HEK293 (cell line): ENCODE measurements at regions not wholly inside any gene's neighbourhood (a gene's known extent, or its start where the extent isn't known, plus 50 kb on each side); places are given as distances from the start of the nearest gene placed in this dataset.
"Not testable (repeated sequence)": the region's sequence is repeated elsewhere in the genome, so short reads cannot be mapped to it uniquely, and the experiment has no call there.

Source experiments
- CTCF ChIA-PET: fragments of 350-600 bp; formaldehyde crosslinking; extraction: SDS; loops from one replicate; lab custom pipeline; 2021; ENCODE audit warnings: antibody characterized with exemption; lab: Yijun Ruan, JAX
- POLR2A ChIA-PET: fragments of 300-600 bp; formaldehyde crosslinking; extraction: SDS; loops from one replicate; lab custom pipeline; 2020; ENCODE audit warnings: antibody characterized with exemption, inconsistent platforms; lab: Yijun Ruan, JAX
- H3K27ac ChIP-seq: fragments of 200-500 bp; sonication (Bioruptor generic); 2 replicates; pipeline ENCODE4 v1.5.1; 2014; ENCODE audit warnings: low read depth, low read length, control low read depth, inconsistent platforms; ENCODE audit errors: extremely low read depth
- H3K36me3 ChIP-seq, 2 experiments: fragments of 200-500 bp in 1 of 2; sonication (Bioruptor generic) in 1 of 2; 1 replicate in 1 of 2; 2 replicates in 1 of 2; pipeline ENCODE4 v1.5.1; 2014 to 2017; ENCODE audit warnings: inconsistent platforms in 2 of 2, low read length in 2 of 2; ENCODE audit not compliant: control insufficient read depth in 2 of 2, insufficient read depth in 1 of 2
- H3K4me1 ChIP-seq: fragments of 200-500 bp; sonication (Bioruptor generic); 2 replicates; pipeline ENCODE4 v1.5.1; 2014; ENCODE audit warnings: mild to moderate bottlenecking, low read length, inconsistent platforms; ENCODE audit not compliant: control insufficient read depth, insufficient read depth
- H3K4me3 ChIP-seq: 2 replicates; pipeline ENCODE4 v1.5.1; 2011; ENCODE audit warnings: low read depth, mild to moderate bottlenecking, control low read depth, low read length, moderate library complexity
- H3K9me3 ChIP-seq: fragments of 200-500 bp; sonication (Bioruptor generic); 2 replicates; pipeline ENCODE4 v1.5.1; 2014; ENCODE audit warnings: low read depth, low read length, inconsistent platforms; ENCODE audit not compliant: control insufficient read depth, insufficient read depth
- ELK4 ChIP-seq: IDR thresholded peaks from 2 replicates; pipeline ENCODE4 v1.6.1; 2011; ENCODE audit warnings: mild to moderate bottlenecking, low read depth, low read length, borderline replicate concordance
- GLIS1 ChIP-seq: fragments of 450-650 bp; formaldehyde crosslinking; IDR thresholded peaks from 2 replicates; pipeline ENCODE4 v1.5.1; 2016; ENCODE audit warnings: missing biosample characterization, missing genetic modification characterization
- OSR2 ChIP-seq: fragments of 450-650 bp; formaldehyde crosslinking; IDR thresholded peaks from 2 replicates; pipeline ENCODE4 v1.5.1; 2016; ENCODE audit warnings: missing biosample characterization, missing genetic modification characterization
- RBAK ChIP-seq: fragments of 450-650 bp; formaldehyde crosslinking; IDR thresholded peaks from 2 replicates; pipeline ENCODE4 v1.5.1; 2016; ENCODE audit warnings: missing biosample characterization, missing genetic modification characterization
- SALL2 ChIP-seq: fragments of 450-650 bp; formaldehyde crosslinking; IDR thresholded peaks from 2 replicates; pipeline ENCODE4 v1.5.0; 2017; ENCODE audit warnings: missing biosample characterization, mild to moderate bottlenecking, missing genetic modification characterization, borderline replicate concordance
- YY1 ChIP-seq: fragments of 450-650 bp; formaldehyde crosslinking; IDR thresholded peaks from 2 replicates; pipeline ENCODE4 v1.5.1; 2018; ENCODE audit warnings: missing biosample characterization, missing genetic modification characterization
- ZBTB21 ChIP-seq: fragments of 450-650 bp; formaldehyde crosslinking; IDR thresholded peaks from 2 replicates; pipeline ENCODE4 v1.5.1; 2017; ENCODE audit warnings: missing biosample characterization, missing genetic modification characterization
- ZIC2 ChIP-seq: fragments of 450-650 bp; formaldehyde crosslinking; IDR thresholded peaks from 2 replicates; pipeline ENCODE4 v1.5.1; 2016; ENCODE audit warnings: missing biosample characterization, missing genetic modification characterization
- ZNF121 ChIP-seq: fragments of 450-650 bp; formaldehyde crosslinking; IDR thresholded peaks from 2 replicates; pipeline ENCODE4 v1.5.1; 2016; ENCODE audit warnings: missing biosample characterization, missing genetic modification characterization
- ZNF202 ChIP-seq: fragments of 450-650 bp; formaldehyde crosslinking; IDR thresholded peaks from 2 replicates; pipeline ENCODE4 v1.5.1; 2016; ENCODE audit warnings: missing biosample characterization, missing genetic modification characterization, borderline replicate concordance
- ZNF394 ChIP-seq: fragments of 450-650 bp; formaldehyde crosslinking; IDR thresholded peaks from 2 replicates; pipeline ENCODE4 v1.5.1; 2016; ENCODE audit warnings: missing biosample characterization, missing genetic modification characterization, mild to moderate bottlenecking, moderate library complexity, borderline replicate concordance
- ZNF398 ChIP-seq: fragments of 450-650 bp; formaldehyde crosslinking; IDR thresholded peaks from 2 replicates; pipeline ENCODE4 v1.5.1; 2017; ENCODE audit warnings: missing biosample characterization, missing genetic modification characterization
- ZNF473 ChIP-seq: fragments of 450-650 bp; formaldehyde crosslinking; IDR thresholded peaks from 2 replicates; pipeline ENCODE4 v1.5.1; 2017; ENCODE audit warnings: missing biosample characterization, missing genetic modification characterization
- ZNF501 ChIP-seq: fragments of 450-650 bp; formaldehyde crosslinking; IDR thresholded peaks from 2 replicates; pipeline ENCODE4 v1.5.1; 2016; ENCODE audit warnings: missing biosample characterization, missing genetic modification characterization
- ZNF529 ChIP-seq: fragments of 450-650 bp; formaldehyde crosslinking; IDR thresholded peaks from 2 replicates; pipeline ENCODE4 v1.5.1; 2017; ENCODE audit warnings: missing genetic modification characterization, missing biosample characterization; ENCODE audit not compliant: insufficient replicate concordance
- ZNF530 ChIP-seq: fragments of 450-650 bp; formaldehyde crosslinking; IDR thresholded peaks from 2 replicates; pipeline ENCODE4 v1.5.1; 2016; ENCODE audit warnings: low read depth, missing biosample characterization, missing genetic modification characterization
- ZNF629 ChIP-seq: fragments of 450-650 bp; formaldehyde crosslinking; IDR thresholded peaks from 2 replicates; pipeline ENCODE4 v1.5.1; 2017; ENCODE audit warnings: missing biosample characterization, missing genetic modification characterization
- ZNF76 ChIP-seq: fragments of 450-650 bp; formaldehyde crosslinking; IDR thresholded peaks from 2 replicates; pipeline ENCODE4; 2016; ENCODE audit warnings: low read depth, missing biosample characterization, missing genetic modification characterization, borderline replicate concordance

DNA sequence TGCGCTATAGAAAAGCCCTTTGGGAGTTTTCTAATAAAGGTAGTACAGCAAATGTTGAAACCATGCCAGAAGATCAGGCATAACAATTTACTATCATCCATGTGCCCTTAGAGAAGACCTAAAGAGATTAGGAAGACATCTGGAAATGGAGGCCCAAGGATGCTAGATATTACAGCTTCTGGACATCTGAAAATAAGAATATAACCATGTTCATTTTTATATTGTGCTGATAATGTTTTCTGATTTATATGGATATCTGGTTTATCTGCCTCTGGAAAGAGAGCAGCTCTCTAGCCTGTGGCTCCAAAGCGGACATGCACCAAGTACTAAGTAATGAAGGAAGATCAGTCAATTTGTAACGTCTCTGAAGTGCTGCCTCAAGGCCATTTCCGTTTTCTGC is 478.0 kb upstream of the DDX18 start:
- CTCF ChIA-PET, result interaction anchor here (0.6 kb wide), 1 partner anchor 421 kb away, joined by 3 read pairs; no protein-coding TSS in a partner anchor
- Histone ChIP-seq H3K27ac (no peak overlapping the region), H3K4me1 (no peaks in the 10 kb centered on the region)
- POLR2A ChIA-PET, result no interaction called here
- TF ChIP-seq ELK4, result no peak
- TF ChIP-seq ZNF530 (tag by site-specific recombination), result no peak
- TF ChIP-seq ZNF501 (tag by site-specific recombination), result no peak
- no peak for TF ChIP-seq GLIS1 (tag by site-specific recombination)
- no peak for TF ChIP-seq ZNF529 (tag by site-specific recombination)
- TF ChIP-seq, all 188 proteins: peak for 0
- Histone ChIP-seq H3K9me3 (no peaks in the 10 kb centered on the region), H3K36me3 (no peaks in the 10 kb centered on the region), H3K4me3 (no peak overlapping the region)

DNA sequence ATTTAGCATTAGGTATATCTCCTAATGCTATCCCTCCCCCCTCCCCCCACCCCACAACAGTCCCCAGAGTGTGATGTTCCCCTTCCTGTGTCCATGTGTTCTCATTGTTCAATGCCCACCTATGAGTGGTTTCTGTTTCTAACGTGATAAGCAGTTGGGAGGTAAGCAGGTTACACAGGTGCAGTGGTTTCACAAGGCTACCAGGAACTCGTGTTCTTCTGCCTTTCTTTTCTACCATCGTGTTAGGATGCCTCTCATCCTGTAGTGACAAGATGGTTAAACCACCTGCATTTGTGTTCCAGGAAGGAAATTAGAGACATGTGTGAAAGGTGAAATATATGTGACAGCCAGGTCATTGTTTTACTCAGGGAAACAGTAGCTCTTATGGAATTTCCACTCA is 476.5 kb upstream of the DDX18 start:
- H3K4me1 ChIP-seq, H3K4me3 ChIP-seq, CTCF ChIA-PET, H3K27ac ChIP-seq, POLR2A ChIA-PET, H3K9me3 ChIP-seq, H3K36me3 ChIP-seq: not testable (repeated sequence)

DNA sequence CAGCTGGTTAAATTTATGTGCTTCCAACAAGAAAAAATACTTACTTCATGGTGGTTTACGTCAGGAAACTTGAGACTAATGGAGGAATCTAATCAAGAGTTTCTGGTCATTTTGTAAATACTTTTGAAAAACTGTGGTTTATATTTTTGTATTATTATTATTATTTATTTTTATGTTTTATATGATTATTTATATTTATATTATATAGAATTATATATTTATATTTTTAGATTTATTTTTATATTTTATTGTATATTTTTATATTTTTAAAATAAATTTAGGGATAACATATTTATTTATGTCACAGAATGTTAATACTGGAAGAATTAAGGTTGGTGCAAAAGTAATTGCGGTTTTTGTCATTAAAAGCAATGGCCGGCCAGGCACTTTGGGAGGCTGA is 474.5 kb upstream of the DDX18 start:
- POLR2A ChIA-PET, result no interaction called here
- no peaks in the 10 kb centered on the region for H3K4me1 ChIP-seq
- H3K27ac ChIP-seq, result no peak overlapping the region
- no peak for TF ChIP-seq ZNF629 (tag by site-specific recombination)
- no peaks in the 10 kb centered on the region for H3K36me3 ChIP-seq
- H3K9me3 ChIP-seq, result no peaks in the 10 kb centered on the region
- H3K4me3 ChIP-seq, result no peak overlapping the region
- CTCF ChIA-PET, result no interaction called here

GRCh38 chr2:117341690-117342089 is 472.8 kb upstream of the DDX18 start:
- H3K4me1 ChIP-seq, result no peaks in the 10 kb centered on the region
- no peak for TF ChIP-seq OSR2
- TF ChIP-seq ZNF394, result no peak
- no peak for TF ChIP-seq YY1
- no peak for TF ChIP-seq ZBTB21 (tag by site-specific recombination)
- no peak for TF ChIP-seq ZNF473 (tag by site-specific recombination)
- TF ChIP-seq, all 188 proteins: peak for 0
- H3K36me3 ChIP-seq, result no peaks in the 10 kb centered on the region
- CTCF ChIA-PET, result interaction anchor here (0.7 kb wide), 1 partner anchor 439 kb away, joined by 3 read pairs; no protein-coding TSS in a partner anchor
- POLR2A ChIA-PET, result no interaction called here
- no peak overlapping the region for H3K4me3 ChIP-seq
- H3K9me3 ChIP-seq, result no peaks in the 10 kb centered on the region
- no peak overlapping the region for H3K27ac ChIP-seq

DNA sequence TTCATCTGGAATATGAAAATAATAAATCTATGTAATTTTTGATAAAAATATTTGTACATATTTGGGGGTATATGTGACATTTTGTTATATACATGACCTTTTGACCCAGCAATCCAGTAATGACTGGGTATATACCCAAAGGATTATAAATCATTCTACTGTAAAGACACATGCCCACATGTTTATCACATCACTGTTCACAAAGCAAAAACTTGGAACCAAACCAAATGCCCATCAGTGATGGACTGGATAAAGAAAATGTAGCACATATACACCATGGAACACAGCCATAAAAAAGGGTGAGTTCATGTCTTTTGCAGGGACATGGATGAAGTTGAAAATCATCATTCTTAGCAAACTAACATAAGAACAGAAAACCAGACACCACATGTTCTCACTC is 472.1 kb upstream of the DDX18 start:
- no peak overlapping the region for H3K4me3 ChIP-seq
- POLR2A ChIA-PET, result no interaction called here
- no peaks in the 10 kb centered on the region for H3K36me3 ChIP-seq
- no peaks in the 10 kb centered on the region for H3K9me3 ChIP-seq
- no peak overlapping the region for H3K27ac ChIP-seq
- CTCF ChIA-PET, result no interaction called here
- no peaks in the 10 kb centered on the region for H3K4me1 ChIP-seq
- TF ChIP-seq ZNF76 (tag by site-specific recombination) (no peak), ZIC2 (tag by site-specific recombination) (no peak), ZNF121 (tag by site-specific recombination) (no peak), ZNF398 (tag by site-specific recombination) (no peak), SALL2 (tag by site-specific recombination) (no peak), RBAK (tag by site-specific recombination) (no peak), ZNF202 (tag by site-specific recombination) (no peak), ELK4 (no peak)
